ENCODE measurements at regions not wholly inside any gene's neighbourhood (a gene's known extent, or its start where the extent isn't known, plus 50 kb on each side); places are given as distances from the start of the nearest gene placed in this dataset.
A peak's percentile ranks its signal among the peaks of the same experiment; 100 is the strongest.

- Histone ChIP-seq H3K27me3 (no peaks in the 10 kb centered on the region), H3K4me1 (ENCODE audit: control insufficient read depth in 1 of 2, insufficient read depth in 1 of 2, low read depth in 1 of 2, low read length in 1 of 2) (peaks cover 10 to 21% of the 10 kb centered on the region in 2 experiments), H3K9me3 (no peaks in the 10 kb centered on the region), H3K27ac (peak overlapping the region; percentile 69), H3K36me3 (no peaks in the 10 kb centered on the region), H3K4me3 (ENCODE audit: low read depth in 1 of 2, low read length in 1 of 2) (no peak overlapping the region)
- TF ChIP-seq CTCF (IDR thresholded peaks at IDR 0.05): no peak
Measured at GRCh38 chr13:33743438-33744368, 74.2 kb upstream of the RFC3 start.

DNA sequence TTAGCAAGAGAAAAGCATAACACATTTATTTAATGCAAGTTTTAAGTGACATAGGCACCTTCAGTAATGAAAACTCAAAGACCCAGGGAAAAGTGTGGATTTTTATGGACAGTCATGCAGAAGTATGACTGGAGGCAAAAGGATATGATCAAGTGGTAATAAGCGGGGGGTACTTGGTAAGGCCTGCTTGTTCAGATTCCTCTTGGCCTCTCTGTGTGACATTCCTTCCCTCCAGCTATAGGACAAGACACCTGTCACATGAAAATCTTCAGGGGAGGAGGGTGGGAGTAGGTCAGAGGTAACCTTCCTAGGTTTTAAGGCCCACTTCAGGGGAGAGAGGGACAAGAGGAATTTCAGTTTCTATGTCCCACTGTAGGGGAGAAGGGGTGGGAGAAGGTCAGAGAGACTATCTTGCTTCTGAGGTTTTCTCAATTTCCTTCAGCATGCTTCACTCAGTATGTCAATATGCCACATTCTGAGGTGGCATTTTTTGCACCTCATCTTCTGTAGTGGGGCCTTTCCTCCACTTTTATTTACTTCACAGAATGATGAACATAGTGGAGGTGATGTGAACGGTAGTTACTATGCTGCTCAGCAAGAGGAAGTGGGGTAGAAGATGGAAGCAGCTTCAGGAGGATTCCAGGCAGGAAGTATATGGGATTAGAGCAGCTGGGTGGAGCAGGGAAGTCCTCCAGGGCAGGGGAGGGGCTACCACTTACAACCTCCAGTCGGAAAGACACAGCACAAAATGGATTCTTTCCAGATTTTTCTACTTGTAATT, 73.2 kb upstream of the RFC3 start:
- H3K27ac ChIP-seq: peak overlapping the region; percentile 69
- no peaks in the 10 kb centered on the region for H3K9me3 ChIP-seq
- H3K4me3 ChIP-seq (ENCODE audit: low read depth in 1 of 2, low read length in 1 of 2): no peak overlapping the region
- TF ChIP-seq CTCF (IDR thresholded peaks at IDR 0.05): no peak
- H3K4me1 ChIP-seq (ENCODE audit: control insufficient read depth in 1 of 2, insufficient read depth in 1 of 2, low read depth in 1 of 2, low read length in 1 of 2): peaks cover 10 to 21% of the 10 kb centered on the region in 2 experiments
- H3K27me3 ChIP-seq: no peaks in the 10 kb centered on the region
- no peaks in the 10 kb centered on the region for H3K36me3 ChIP-seq

- H3K27me3 ChIP-seq: no peaks in the 10 kb centered on the region
- no peaks in the 10 kb centered on the region for H3K9me3 ChIP-seq
- TF ChIP-seq CTCF (IDR thresholded peaks at IDR 0.05): no peak
- H3K4me1 ChIP-seq (ENCODE audit: control insufficient read depth in 1 of 2, insufficient read depth in 1 of 2, low read depth in 1 of 2, low read length in 1 of 2): peaks cover 10 to 21% of the 10 kb centered on the region in 2 experiments
- H3K36me3 ChIP-seq: no peaks in the 10 kb centered on the region
- no peak overlapping the region for H3K27ac ChIP-seq
- H3K4me3 ChIP-seq (ENCODE audit: low read depth in 1 of 2, low read length in 1 of 2): no peak overlapping the region
Measured at GRCh38 chr13:33745370-33746324, 72.3 kb upstream of the RFC3 start.

- Histone ChIP-seq H3K9me3 (no peaks in the 10 kb centered on the region), H3K27ac (no peak overlapping the region), H3K4me3 (ENCODE audit: low read depth in 1 of 2, low read length in 1 of 2) (no peak overlapping the region), H3K27me3 (no peaks in the 10 kb centered on the region), H3K36me3 (no peaks in the 10 kb centered on the region), H3K4me1 (ENCODE audit: control insufficient read depth in 1 of 2, insufficient read depth in 1 of 2, low read depth in 1 of 2, low read length in 1 of 2) (peaks cover 10 to 21% of the 10 kb centered on the region in 2 experiments)
- TF ChIP-seq CTCF (IDR thresholded peaks at IDR 0.05): no peak
Measured at GRCh38 chr13:33746867-33747266, 71.1 kb upstream of the RFC3 start.

- Histone ChIP-seq H3K4me3 (ENCODE audit: low read depth in 1 of 2, low read length in 1 of 2) (no peak overlapping the region), H3K9me3 (no peaks in the 10 kb centered on the region), H3K4me1 (ENCODE audit: control insufficient read depth in 1 of 2, insufficient read depth in 1 of 2, low read depth in 1 of 2, low read length in 1 of 2) (no peaks in the 10 kb centered on the region), H3K36me3 (no peaks in the 10 kb centered on the region), H3K27ac (no peak overlapping the region), H3K27me3 (no peaks in the 10 kb centered on the region)
- TF ChIP-seq CTCF (IDR thresholded peaks at IDR 0.05): no peak
Measured at GRCh38 chr13:33751151-33751550, 66.8 kb upstream of the RFC3 start.

Data from neutrophil (primary cell).